H9 (cell line): ENCODE measurements at regions not wholly inside any gene's neighbourhood (a gene's known extent, or its start where the extent isn't known, plus 50 kb on each side); places are given as distances from the start of the nearest gene placed in this dataset.

Experiments used
- DNase-seq: peaks from one replicate; pipeline ENCODE4 v3.0.0-alpha.2; 2017
- H2AFZ ChIP-seq: one replicate; pipeline ENCODE4 v1.6.1; 2013; ENCODE audit warnings: mild to moderate bottlenecking, low read length, control low read depth, moderate library complexity
- H2AK5ac ChIP-seq: 2 replicates; pipeline ENCODE4 v1.6.1; 2013; ENCODE audit warnings: low read length, control low read depth, mixed read lengths; ENCODE audit not compliant: insufficient read length
- H2BK120ac ChIP-seq: one replicate; pipeline ENCODE4 v1.6.1; 2013; ENCODE audit warnings: low read depth, mild to moderate bottlenecking, low read length, control low read depth, inconsistent platforms; ENCODE audit not compliant: poor library complexity, severe bottlenecking
- H2BK12ac ChIP-seq: 2 replicates; pipeline ENCODE4 v1.6.1; 2013; ENCODE audit warnings: low read length, control low read depth, mixed read lengths, low read depth; ENCODE audit not compliant: insufficient read length
- H2BK15ac ChIP-seq: 2 replicates; pipeline ENCODE4 v1.6.1; 2013; ENCODE audit warnings: low read depth, low read length, control low read depth
- H2BK20ac ChIP-seq: one replicate; pipeline ENCODE4 v1.6.1; 2013; ENCODE audit warnings: low read depth, mild to moderate bottlenecking, low read length, control low read depth, inconsistent platforms; ENCODE audit not compliant: poor library complexity, severe bottlenecking
- H2BK5ac ChIP-seq: 2 replicates; pipeline ENCODE4 v1.6.1; 2013; ENCODE audit warnings: low read length, control low read depth, mixed read lengths; ENCODE audit not compliant: insufficient read length
- H3K14ac ChIP-seq: 2 replicates; pipeline ENCODE4 v1.6.1; 2013; ENCODE audit warnings: low read length, control low read depth; ENCODE audit not compliant: insufficient read depth
- H3K18ac ChIP-seq: 2 replicates; pipeline ENCODE4 v1.6.1; 2013; ENCODE audit warnings: low read depth, mild to moderate bottlenecking, mixed read lengths, low read length, control low read depth; ENCODE audit not compliant: insufficient read length
- H3K23ac ChIP-seq: 2 replicates; pipeline ENCODE4 v1.6.1; 2013; ENCODE audit warnings: low read length, control low read depth, mixed read lengths, low read depth; ENCODE audit not compliant: insufficient read length
- H3K23me2 ChIP-seq: 2 replicates; pipeline ENCODE4 v1.6.1; 2013; ENCODE audit warnings: low read depth, mild to moderate bottlenecking, mixed read lengths, low read length, control low read depth; ENCODE audit not compliant: insufficient read length, poor library complexity, severe bottlenecking
- H3K27ac ChIP-seq: 2 replicates; pipeline ENCODE4 v1.5.1; 2013; ENCODE audit warnings: low read length, control low read depth, mixed read lengths, low read depth; ENCODE audit not compliant: insufficient read length
- H3K27me3 ChIP-seq: 2 replicates; pipeline ENCODE4 v1.6.1; 2013; ENCODE audit warnings: low read length, control low read depth, inconsistent platforms; ENCODE audit not compliant: insufficient read depth
- H3K4ac ChIP-seq: 2 replicates; pipeline ENCODE4 v1.6.1; 2013; ENCODE audit warnings: low read depth, mild to moderate bottlenecking, control low read depth, inconsistent platforms, low read length, moderate library complexity
- H3K4me1 ChIP-seq: 2 replicates; pipeline ENCODE4 v1.6.1; 2013; ENCODE audit warnings: low read length, control low read depth, inconsistent platforms; ENCODE audit not compliant: insufficient read depth
- H3K4me2 ChIP-seq: 2 replicates; pipeline ENCODE4 v1.6.1; 2013; ENCODE audit warnings: low read length, control low read depth, mixed read lengths; ENCODE audit not compliant: insufficient read length, insufficient read depth
- H3K56ac ChIP-seq: 2 replicates; pipeline ENCODE4 v1.6.1; 2013; ENCODE audit warnings: low read depth, mild to moderate bottlenecking, mixed read lengths, low read length, control low read depth; ENCODE audit not compliant: insufficient read length
- H3K79me1 ChIP-seq: 2 replicates; pipeline ENCODE4 v1.6.1; 2013; ENCODE audit warnings: low read depth, mild to moderate bottlenecking, moderate library complexity, low read length, control low read depth, inconsistent platforms; ENCODE audit not compliant: insufficient read depth, poor library complexity, severe bottlenecking
- H3K79me2 ChIP-seq: 2 replicates; pipeline ENCODE4 v1.6.1; 2013; ENCODE audit warnings: low read length, control low read depth, inconsistent platforms; ENCODE audit not compliant: insufficient read depth
- H3K9ac ChIP-seq: 2 replicates; pipeline ENCODE4 v1.6.1; 2013; ENCODE audit warnings: low read length, control low read depth, mixed read lengths; ENCODE audit not compliant: insufficient read length; ENCODE audit errors: extremely low read depth
- H3K9me3 ChIP-seq: one replicate; pipeline ENCODE4 v1.6.1; 2013; ENCODE audit warnings: low read depth, low read length, inconsistent platforms; ENCODE audit not compliant: control insufficient read depth
- H3T11ph ChIP-seq: one replicate; pipeline ENCODE4 v1.6.1; 2013; ENCODE audit warnings: mild to moderate bottlenecking, low read length, control low read depth, inconsistent platforms
- H4K20me1 ChIP-seq: one replicate; pipeline ENCODE4 v1.6.1; 2013; ENCODE audit not compliant: control insufficient read depth, insufficient read length, insufficient read depth
- H4K5ac ChIP-seq: 2 replicates; pipeline ENCODE4 v1.6.1; 2013; ENCODE audit warnings: low read depth, mild to moderate bottlenecking, mixed read lengths, low read length, control low read depth; ENCODE audit not compliant: insufficient read length
- H4K8ac ChIP-seq: replicated peaks from 2 replicates; pipeline ENCODE4 v1.6.1; 2013; ENCODE audit warnings: low read length, control low read depth, mixed read lengths, low read depth; ENCODE audit not compliant: insufficient read length
- H4K91ac ChIP-seq: 2 replicates; pipeline ENCODE4 v1.6.1; 2013; ENCODE audit warnings: low read depth, mild to moderate bottlenecking, moderate library complexity, mixed read lengths, low read length, control low read depth; ENCODE audit not compliant: insufficient read length
- H3K27ac Mint-ChIP-seq, 3 experiments: 2 replicates in 2 of 3; 3 replicates in 1 of 3; pipeline ENCODE4 v1.8.0; 2020 to 2021; ENCODE audit warnings: mixed read lengths in 3 of 3, mild to moderate bottlenecking in 1 of 3, moderate library complexity in 1 of 3
- H3K27me3 Mint-ChIP-seq: 2 replicates; pipeline ENCODE4 v1.8.0; 2021; ENCODE audit warnings: low read depth, mild to moderate bottlenecking, moderate library complexity, mixed read lengths
- H3K36me3 Mint-ChIP-seq, 3 experiments: 2 replicates in 2 of 3; 3 replicates in 1 of 3; pipeline ENCODE4 v1.8.0; 2020 to 2021; ENCODE audit warnings: low read depth in 3 of 3, mixed read lengths in 3 of 3; ENCODE audit not compliant: insufficient read depth in 1 of 3
- H3K4me1 Mint-ChIP-seq, 2 experiments: 2 replicates each; pipeline ENCODE4 v1.8.0; 2020; ENCODE audit warnings: mixed read lengths in 2 of 2
- H3K4me3 Mint-ChIP-seq, 2 experiments: 2 replicates in 1 of 2; 3 replicates in 1 of 2; pipeline ENCODE4 v1.8.0; 2020 to 2021; ENCODE audit warnings: mild to moderate bottlenecking in 2 of 2, mixed read lengths in 2 of 2, moderate library complexity in 1 of 2
- H3K9me3 Mint-ChIP-seq, 2 experiments: 2 replicates in 1 of 2; 3 replicates in 1 of 2; pipeline ENCODE4 v1.8.0; 2020; ENCODE audit warnings: mild to moderate bottlenecking in 2 of 2, mixed read lengths in 2 of 2, moderate library complexity in 1 of 2
- CTCF ChIP-seq: fragments of 200-600 bp; sonication (generic); conservative IDR thresholded peaks from 3 replicates; pipeline ENCODE4 v1.8.0; 2021; ENCODE audit warnings: antibody characterized with exemption, mild to moderate bottlenecking
- WGBS: extraction: QIAGEN DNeasy Blood & Tissue Kit; methylation state at CpG from one replicate; pipeline ENCODE4 v1.1.7; 2013; ENCODE audit warnings: missing lambda C conversion rate, low lambda C conversion rate, mixed read lengths; ENCODE audit not compliant: insufficient read length; ENCODE audit errors: extremely low coverage; 5-methylcytosine and 5-hydroxymethylcytosine counted together

GRCh38 chr10:36634916-36635315 is 490.5 kb upstream of the ANKRD30A start:
- Histone ChIP-seq H3K27ac (no peak overlapping the region), H2BK12ac (no peak overlapping the region), H4K8ac (no peak overlapping the region), H3K18ac (no peak overlapping the region), H4K20me1 (no peaks in the 10 kb centered on the region), H3K79me1 (no peaks in the 10 kb centered on the region), H3K4me2 (no peak overlapping the region), H3K23me2 (no peaks in the 10 kb centered on the region), H3K9ac (no peak overlapping the region), H2BK120ac (no peak overlapping the region), H2BK5ac (no peak overlapping the region), H3K4ac (no peak overlapping the region), H2AFZ (no peak overlapping the region), H3K4me1 (no peaks in the 10 kb centered on the region), H2BK15ac (no peak overlapping the region), H2BK20ac (no peak overlapping the region), H3K27me3 (no peaks in the 10 kb centered on the region), H2AK5ac (no peak overlapping the region), H3K79me2 (no peaks in the 10 kb centered on the region), H4K91ac (no peak overlapping the region), H3T11ph (no peak overlapping the region), H3K56ac (no peak overlapping the region), H4K5ac (no peak overlapping the region), H3K9me3 (no peaks in the 10 kb centered on the region), H3K23ac (no peak overlapping the region), H3K14ac (no peak overlapping the region)
- H3K27ac Mint-ChIP-seq = no peak overlapping the region
- no CpG with 5 or more reads among the region's 4 CpGs for WGBS
- no peaks in the 10 kb centered on the region for H3K4me1 Mint-ChIP-seq
- H3K27me3 Mint-ChIP-seq = no peaks in the 10 kb centered on the region
- TF ChIP-seq CTCF = no peak
- peaks cover 0 to 6% (median 2%) of the 10 kb centered on the region in 3 experiments; a peak in 2 of 7 replicates for H3K36me3 Mint-ChIP-seq
- no peak overlapping the region for H3K4me3 Mint-ChIP-seq
- no peak for DNase-seq
- H3K9me3 Mint-ChIP-seq = peaks cover 5% of the 10 kb centered on the region in 2 experiments; a peak in 1 of 5 replicates
